Sigmoid colon (tissue), 3 donors: ENCODE measurements at regions not wholly inside any gene's neighbourhood (a gene's known extent, or its start where the extent isn't known, plus 50 kb on each side); places are given as distances from the start of the nearest gene placed in this dataset.

Source experiments
- POLR2A ChIP-seq, 2 donors: fragments of 450-650 bp; IDR thresholded peaks; one replicate each; pipeline ENCODE4 v1.6.1; 2016; ENCODE audit warnings: antibody characterized with exemption in 2 of 2, mild to moderate bottlenecking in 2 of 2, moderate library complexity in 2 of 2
- TF ChIP-seq, protein P1 (sequence below), 4 experiments: fragments of 450-650 bp in 3 of 4; fragments of 200-600 bp in 1 of 4; IDR thresholded peaks; one replicate each; pipeline ENCODE4 v1.5.1; 2016 to 2019; ENCODE audit warnings: antibody characterized with exemption in 4 of 4, mild to moderate bottlenecking in 3 of 4, moderate library complexity in 2 of 4

DNA sequence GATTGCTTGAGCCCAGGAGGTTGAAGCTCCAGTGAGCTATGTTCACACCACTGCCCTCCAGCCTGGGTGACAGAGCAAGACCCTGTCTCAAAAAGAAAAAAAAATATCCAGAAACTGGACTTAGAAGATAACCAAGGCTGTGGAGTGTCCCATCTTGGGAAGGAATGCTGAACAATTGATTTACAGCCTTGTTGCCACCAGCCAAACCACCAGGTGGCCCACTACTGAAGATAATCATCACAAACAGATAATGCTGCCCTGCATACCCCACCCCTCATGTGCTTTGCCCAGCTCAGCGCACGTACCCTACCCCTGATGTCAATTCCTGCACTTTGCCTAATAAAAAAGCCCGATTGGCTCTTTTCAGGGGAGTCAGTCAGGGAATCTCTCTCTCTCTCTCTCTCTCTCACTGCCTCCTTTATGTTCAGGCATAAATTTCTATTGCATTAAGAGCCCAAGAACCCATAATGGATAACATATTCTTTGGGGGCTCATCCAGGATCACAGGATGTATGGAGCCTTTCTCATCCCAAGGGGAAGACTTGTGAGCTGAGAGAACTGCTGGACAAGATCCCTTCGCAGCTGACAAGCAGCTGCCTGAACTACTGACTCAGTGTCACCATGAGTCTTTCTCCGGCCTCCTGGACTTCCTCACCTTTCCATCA is 166.4 kb downstream of the CD24 start:
- no peak for TF ChIP-seq POLR2A (IDR thresholded peaks at IDR 0.05)
- TF ChIP-seq, protein P1, sequence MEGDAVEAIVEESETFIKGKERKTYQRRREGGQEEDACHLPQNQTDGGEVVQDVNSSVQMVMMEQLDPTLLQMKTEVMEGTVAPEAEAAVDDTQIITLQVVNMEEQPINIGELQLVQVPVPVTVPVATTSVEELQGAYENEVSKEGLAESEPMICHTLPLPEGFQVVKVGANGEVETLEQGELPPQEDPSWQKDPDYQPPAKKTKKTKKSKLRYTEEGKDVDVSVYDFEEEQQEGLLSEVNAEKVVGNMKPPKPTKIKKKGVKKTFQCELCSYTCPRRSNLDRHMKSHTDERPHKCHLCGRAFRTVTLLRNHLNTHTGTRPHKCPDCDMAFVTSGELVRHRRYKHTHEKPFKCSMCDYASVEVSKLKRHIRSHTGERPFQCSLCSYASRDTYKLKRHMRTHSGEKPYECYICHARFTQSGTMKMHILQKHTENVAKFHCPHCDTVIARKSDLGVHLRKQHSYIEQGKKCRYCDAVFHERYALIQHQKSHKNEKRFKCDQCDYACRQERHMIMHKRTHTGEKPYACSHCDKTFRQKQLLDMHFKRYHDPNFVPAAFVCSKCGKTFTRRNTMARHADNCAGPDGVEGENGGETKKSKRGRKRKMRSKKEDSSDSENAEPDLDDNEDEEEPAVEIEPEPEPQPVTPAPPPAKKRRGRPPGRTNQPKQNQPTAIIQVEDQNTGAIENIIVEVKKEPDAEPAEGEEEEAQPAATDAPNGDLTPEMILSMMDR (IDR thresholded peaks at IDR 0.05) = no peak
